Activated CD4-positive, CD25-positive, alpha-beta regulatory T cell (primary cell): ENCODE measurements at regions not wholly inside any gene's neighbourhood (a gene's known extent, or its start where the extent isn't known, plus 50 kb on each side); places are given as distances from the start of the nearest gene placed in this dataset.

Experiments used
- DNase-seq, 4 experiments: peaks; one replicate each; lab custom pipeline; 2025; lab: John Stamatoyannopoulos, UW

DNA sequence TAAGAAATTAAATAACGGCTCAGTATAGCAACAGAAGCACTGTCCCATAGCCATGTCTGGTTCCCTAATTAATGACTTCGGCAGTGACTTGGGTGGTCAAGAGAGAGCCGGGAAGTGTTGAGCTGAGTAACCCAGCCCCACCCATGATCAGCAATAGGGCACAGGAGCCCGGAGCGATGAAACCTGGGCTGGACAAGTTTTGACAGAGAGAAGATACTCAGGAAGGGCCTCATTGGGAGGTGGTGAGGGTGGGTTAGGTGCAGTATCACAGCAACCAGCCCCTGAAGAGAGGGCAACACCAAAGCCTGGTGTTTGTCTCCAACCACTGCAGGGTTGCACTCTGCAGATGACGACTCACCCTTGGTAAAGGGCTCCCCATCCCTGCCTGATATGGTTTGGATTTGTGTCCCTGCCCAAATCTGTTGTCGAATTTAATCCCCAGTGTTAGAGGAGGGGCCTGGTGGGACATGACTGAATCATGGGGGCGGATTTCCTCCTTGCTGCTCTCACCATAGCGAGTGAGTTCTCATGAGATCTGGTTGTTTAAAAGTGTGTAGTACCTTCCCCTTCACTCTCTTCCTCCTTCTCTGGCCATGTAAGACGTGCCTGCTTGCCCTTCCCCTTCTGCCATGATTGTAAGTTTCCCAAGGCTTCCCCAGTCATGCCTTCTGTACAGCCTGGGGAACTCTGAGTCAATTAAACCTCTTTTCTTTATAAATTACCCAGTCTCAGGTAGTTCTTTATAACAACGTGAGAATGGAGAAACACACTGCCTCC, 124.9 kb upstream of the MED13L start:
- no peak for DNase-seq

DNA sequence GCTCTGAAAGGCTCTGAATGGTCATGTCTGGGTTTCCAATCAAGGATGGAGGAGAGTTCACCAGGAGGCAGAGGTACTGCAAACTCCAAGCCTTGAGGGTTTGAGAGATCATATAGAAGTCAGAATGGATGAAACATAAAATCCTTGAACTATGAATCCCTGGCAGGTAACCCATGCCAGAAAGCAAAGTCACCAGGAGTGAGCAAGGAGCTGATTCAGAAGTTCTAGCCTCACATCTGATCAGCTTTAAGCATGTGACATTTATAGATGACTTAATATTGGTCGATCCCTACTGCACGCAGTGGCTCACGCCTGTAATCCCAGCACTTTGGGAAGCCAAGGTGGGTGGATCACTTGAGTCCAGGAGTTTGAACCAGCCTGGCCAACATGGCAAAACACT, 126.1 kb upstream of the MED13L start:
- no peak for DNase-seq

GRCh38 chr12:116404247-116404646, 126.8 kb upstream of the MED13L start:
- DNase-seq, result no peak

GRCh38 chr12:116404913-116405611, 127.6 kb upstream of the MED13L start:
- DNase-seq, result no peak

- no peak for DNase-seq
Measured at GRCh38 chr12:116406529-116406928, 129.0 kb upstream of the MED13L start.

- DNase-seq, result no peak
Measured at GRCh38 chr12:116408489-116409250, 131.2 kb upstream of the MED13L start.

DNA sequence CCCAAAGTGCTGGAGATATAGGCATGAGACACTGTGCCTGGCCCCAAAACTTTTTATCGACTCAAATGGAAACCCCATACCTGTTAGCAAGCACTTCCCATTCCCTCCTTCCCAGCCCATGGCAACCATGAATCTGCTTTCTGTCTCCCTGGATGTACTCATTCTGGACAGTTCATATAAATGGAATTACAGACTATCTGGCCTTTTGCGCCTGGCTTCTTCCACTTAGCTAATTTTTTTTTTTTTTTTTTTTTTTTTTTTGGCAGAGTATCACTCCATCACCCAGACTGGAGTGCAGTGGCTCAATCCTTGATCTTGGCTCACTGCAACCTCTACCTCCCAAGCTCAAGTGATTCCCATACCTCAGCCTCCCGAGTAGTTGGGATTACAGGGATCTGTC, 134.5 kb upstream of the MED13L start:
- DNase-seq, result no peak

GRCh38 chr12:116414891-116415290, 137.4 kb upstream of the MED13L start:
- DNase-seq, result no peak

- DNase-seq, result no peak
Measured at GRCh38 chr12:116415408-116416108, 138.1 kb upstream of the MED13L start.

DNA sequence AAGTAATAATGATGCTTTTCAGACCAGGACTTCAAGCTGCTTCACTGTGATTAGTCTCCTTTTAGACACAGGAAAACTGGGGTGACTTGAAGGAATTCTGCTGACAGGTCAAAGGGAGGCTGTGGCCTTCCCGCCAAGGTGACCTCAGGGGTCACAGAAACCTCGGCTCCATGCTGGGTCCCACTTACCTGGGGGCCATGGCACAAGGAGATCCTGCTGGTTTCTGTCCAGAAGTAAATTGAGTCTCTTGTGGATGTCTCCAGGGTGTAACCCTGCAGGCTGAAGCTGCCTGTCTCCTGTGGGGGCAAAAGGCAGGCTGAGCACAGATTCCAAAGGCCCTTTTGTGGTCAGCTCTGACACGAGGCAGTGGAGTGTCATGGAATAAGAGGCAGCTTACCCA, 138.7 kb upstream of the MED13L start:
- DNase-seq, result no peak

- DNase-seq, result no peak
Measured at GRCh38 chr12:116418551-116418950, 140.6 kb upstream of the MAP1LC3B2 start.

DNA sequence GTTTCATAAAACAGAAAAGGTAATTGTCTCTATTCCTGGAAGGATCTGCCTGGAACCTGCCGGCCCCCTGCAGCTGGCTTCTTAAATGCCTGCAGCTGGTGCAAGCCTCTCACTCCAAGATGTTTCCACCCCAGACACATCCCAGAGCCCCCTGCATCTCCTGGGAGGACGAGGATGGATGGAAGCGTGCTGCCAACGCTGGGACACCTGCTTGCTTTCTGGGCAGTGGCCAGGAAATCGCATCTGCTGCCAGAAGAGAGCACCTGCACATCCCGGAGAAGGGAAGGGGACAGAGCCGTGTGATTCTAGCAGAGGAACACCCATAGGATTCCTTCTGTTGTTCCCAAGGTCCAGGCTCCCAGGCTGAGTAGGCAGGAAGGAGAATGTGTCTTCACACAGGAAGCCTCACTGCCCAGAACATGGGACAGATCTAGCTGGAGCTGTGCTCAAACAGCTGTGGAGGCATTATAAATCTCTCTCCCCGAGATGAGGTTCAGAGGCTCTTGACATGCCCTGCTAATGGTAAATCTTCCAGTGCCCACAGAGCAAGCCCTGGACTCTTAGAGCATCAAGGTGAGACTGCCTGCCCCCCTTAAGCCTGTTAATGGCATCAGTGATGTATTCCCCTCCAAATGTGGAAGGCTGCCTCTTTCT, 138.8 kb upstream of the MAP1LC3B2 start:
- no peak for DNase-seq

GRCh38 chr12:116421785-116422538, 137.2 kb upstream of the MAP1LC3B2 start:
- no peak for DNase-seq

DNA sequence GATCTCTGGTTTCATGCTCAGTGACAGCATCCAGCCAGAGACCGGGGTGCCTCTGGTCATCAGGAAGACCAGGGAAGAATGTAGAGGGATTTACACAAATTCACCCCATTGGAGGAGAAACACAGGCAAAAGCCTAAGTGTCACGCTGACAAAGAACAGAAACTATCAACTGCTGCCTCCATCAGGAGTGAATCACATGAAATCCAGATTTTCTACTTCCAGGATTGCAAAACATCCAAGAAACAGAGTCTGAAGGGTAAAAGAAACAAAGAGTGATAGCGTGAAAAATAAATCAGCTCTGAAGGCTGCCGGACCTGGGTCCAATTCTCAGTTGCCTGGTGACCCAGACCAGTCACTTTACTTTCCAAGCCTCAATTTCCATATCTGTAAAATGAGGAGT, 136.1 kb upstream of the MAP1LC3B2 start:
- DNase-seq, result no peak

DNA sequence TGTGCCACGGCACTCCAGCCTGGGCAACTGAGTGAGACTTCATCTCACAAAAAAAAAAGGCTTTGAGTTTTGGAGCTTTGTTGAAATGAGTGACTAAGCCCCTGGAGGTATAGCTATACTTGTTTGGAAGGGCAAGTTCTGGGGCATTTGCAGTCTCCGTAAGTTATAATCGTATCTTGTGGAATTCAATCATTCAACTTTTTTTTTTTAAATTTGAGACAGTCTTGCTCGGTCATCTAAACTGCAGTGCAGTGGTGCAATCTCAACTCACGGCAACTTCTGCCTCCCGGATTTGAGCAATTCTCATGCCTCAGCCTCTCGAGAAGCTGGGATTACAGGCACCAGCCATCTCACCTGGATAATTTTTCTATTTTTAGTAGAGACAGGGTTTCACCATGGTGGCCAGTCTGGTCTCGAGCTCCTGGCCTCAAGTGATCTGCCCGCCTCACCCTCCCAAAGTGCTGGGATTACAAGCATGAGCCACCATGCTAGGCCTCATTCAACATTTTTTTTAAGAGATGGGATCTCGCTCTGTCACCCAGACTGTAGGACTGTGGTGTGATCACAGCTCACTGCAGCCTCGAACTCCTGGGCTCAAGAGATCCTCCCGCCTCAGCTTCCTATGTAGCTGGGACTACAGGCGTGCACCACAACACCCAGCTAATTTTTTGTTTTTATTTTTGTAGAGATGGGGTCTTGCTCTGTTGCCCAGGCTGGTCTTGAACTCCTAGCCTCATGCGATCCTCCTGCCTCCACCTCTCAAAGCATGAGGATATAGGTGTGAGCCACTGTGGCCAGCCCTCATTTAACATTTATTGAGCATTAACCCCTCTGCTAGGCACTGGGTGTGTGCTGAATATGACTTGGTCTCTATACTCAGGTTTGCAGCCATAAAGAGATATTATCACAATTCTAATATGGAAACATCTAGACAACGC, 133.7 kb upstream of the MAP1LC3B2 start:
- DNase-seq, result no peak

- no peak for DNase-seq
Measured at GRCh38 chr12:116426391-116427136, 132.6 kb upstream of the MAP1LC3B2 start.

DNA sequence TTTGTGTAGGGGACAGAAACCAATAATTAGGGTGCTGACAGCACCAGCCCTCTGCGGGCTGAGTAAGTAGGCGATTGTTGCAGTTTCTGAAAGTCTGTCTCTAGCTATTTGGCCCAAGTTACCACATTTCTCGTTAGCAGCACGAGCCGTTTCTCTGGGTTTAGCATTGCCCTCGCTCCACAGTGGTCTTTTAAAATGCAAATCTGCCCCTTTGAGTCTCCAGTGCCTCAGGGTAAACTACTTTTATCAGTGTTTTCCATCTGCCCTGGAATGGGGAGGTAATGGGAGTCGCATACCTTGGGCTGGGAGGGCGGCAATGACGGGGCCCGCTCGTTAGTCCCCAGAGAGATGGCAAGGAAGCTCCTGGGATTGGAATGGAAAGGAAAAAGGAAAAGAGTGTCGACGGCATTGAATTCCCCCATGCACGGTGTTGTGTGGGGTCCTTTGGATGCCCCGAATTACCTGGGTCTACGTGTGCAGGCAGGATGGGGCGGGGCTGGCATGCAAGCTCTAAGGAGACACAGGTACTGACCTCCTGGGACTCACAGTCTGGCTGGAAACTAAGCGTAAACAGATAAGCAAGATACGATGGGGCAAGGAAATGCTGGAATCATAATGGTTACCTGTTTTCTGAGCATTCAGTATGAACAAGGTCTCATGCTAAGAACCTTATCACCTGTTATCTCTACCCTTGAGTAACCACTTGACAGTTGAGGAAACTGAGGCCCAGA, 131.8 kb upstream of the MAP1LC3B2 start:
- DNase-seq, result no peak

- no peak for DNase-seq
Measured at GRCh38 chr12:116429826-116430360, 129.3 kb upstream of the MAP1LC3B2 start.
